H1 (cell line): ENCODE measurements at regions not wholly inside any gene's neighbourhood (a gene's known extent, or its start where the extent isn't known, plus 50 kb on each side); places are given as distances from the start of the nearest gene placed in this dataset.

ENCODE experiments used
- CTCF ChIA-PET: fragments of 300-600 bp; sonication (Branson Sonifier 250); formaldehyde crosslinking; loops from one replicate; lab custom pipeline; 2021; ENCODE audit not compliant: partially characterized antibody; lab: Charles Lee
- POLR2A ChIA-PET: fragments of 300-600 bp; sonication (Branson Sonifier 250); formaldehyde crosslinking; loops from one replicate; lab custom pipeline; 2021; ENCODE audit warnings: inconsistent platforms; ENCODE audit not compliant: partially characterized antibody; lab: Charles Lee
- DNase-seq, 2 experiments: peaks; one replicate each; pipeline versions ENCODE4 v3.0.0 to v3.0.0-alpha.2; 2010 to 2022; ENCODE audit warnings: low spot score in 2 of 2, low read depth in 1 of 2, mixed read lengths in 1 of 2
- FAIRE-seq: peaks from 2 replicates; lab custom pipeline; 2011; peaks lifted over from hg19 to GRCh38; lab: Jason Lieb, UNC
- H2AFZ ChIP-seq: 2 replicates; pipeline ENCODE4 v1.8.1; 2012; ENCODE audit warnings: low read length, inconsistent platforms
- H2AK5ac ChIP-seq: 2 replicates; pipeline ENCODE4 v1.6.1; 2013; ENCODE audit warnings: low read depth, low read length
- H2BK120ac ChIP-seq: replicated peaks from 2 replicates; pipeline ENCODE3; 2013; ENCODE audit warnings: low read depth, low read length, inconsistent platforms
- H2BK12ac ChIP-seq: 2 replicates; pipeline ENCODE4 v1.6.1; 2013; ENCODE audit warnings: low read depth, low read length
- H2BK15ac ChIP-seq: 2 replicates; pipeline ENCODE4 v1.6.1; 2013; ENCODE audit warnings: low read length
- H2BK20ac ChIP-seq: 2 replicates; pipeline ENCODE4 v1.6.1; 2013; ENCODE audit warnings: low read length
- H2BK5ac ChIP-seq: 2 replicates; pipeline ENCODE4 v1.6.1; 2013; ENCODE audit warnings: low read depth, low read length
- H3K14ac ChIP-seq: 2 replicates; pipeline ENCODE4 v1.6.1; 2013; ENCODE audit warnings: inconsistent platforms; ENCODE audit not compliant: insufficient read length
- H3K18ac ChIP-seq: 2 replicates; pipeline ENCODE4 v1.6.1; 2013; ENCODE audit warnings: low read length; ENCODE audit errors: extremely low read depth
- H3K23ac ChIP-seq: 2 replicates; pipeline ENCODE4 v1.6.1; 2013; ENCODE audit warnings: inconsistent platforms; ENCODE audit not compliant: insufficient read length
- H3K23me2 ChIP-seq: 2 replicates; pipeline ENCODE4 v1.6.1; 2013; ENCODE audit warnings: low read depth, low read length
- H3K27ac ChIP-seq: 2 replicates; pipeline ENCODE4 v1.6.1; 2011; ENCODE audit warnings: low read depth, low read length, inconsistent platforms
- H3K27me3 ChIP-seq, 4 experiments: replicated peaks in 1 of 4; 1 replicate in 1 of 4; 2 replicates in 3 of 4; pipeline versions ENCODE4 v1.6.1 to v1.8.1; 2011 to 2013; ENCODE audit warnings: low read length in 3 of 4, mild to moderate bottlenecking in 3 of 4, inconsistent platforms in 2 of 4, mixed read lengths in 2 of 4, moderate library complexity in 1 of 4; ENCODE audit not compliant: control insufficient read depth in 3 of 4, insufficient read depth in 3 of 4; ENCODE audit errors: extremely low read depth in 1 of 4
- H3K36me3 ChIP-seq, 4 experiments: 2 replicates each; pipeline versions ENCODE4 v1.6.1 to v1.8.1; 2011 to 2013; ENCODE audit warnings: mild to moderate bottlenecking in 4 of 4, low read length in 3 of 4, moderate library complexity in 2 of 4, control low read depth in 1 of 4, inconsistent platforms in 1 of 4; ENCODE audit not compliant: insufficient read depth in 4 of 4, control insufficient read depth in 2 of 4
- H3K4ac ChIP-seq: replicated peaks from 2 replicates; pipeline ENCODE3; 2013; ENCODE audit warnings: low read length, low read depth, mixed read lengths, inconsistent platforms; ENCODE audit not compliant: insufficient read length
- H3K4me1 ChIP-seq, 4 experiments: replicated peaks in 1 of 4; 1 replicate in 1 of 4; 2 replicates in 3 of 4; pipeline versions ENCODE4 v1.6.1 to v1.8.1; 2011 to 2013; ENCODE audit warnings: low read length in 3 of 4, inconsistent platforms in 2 of 4, mixed read lengths in 1 of 4; ENCODE audit not compliant: insufficient read depth in 4 of 4, control insufficient read depth in 3 of 4
- H3K4me2 ChIP-seq, 2 experiments: 2 replicates each; pipeline versions ENCODE4 v1.6.1 to v1.8.1; 2011 to 2013; ENCODE audit warnings: low read depth in 2 of 2, low read length in 2 of 2, control low read depth in 1 of 2, inconsistent platforms in 1 of 2, mild to moderate bottlenecking in 1 of 2; ENCODE audit not compliant: insufficient read depth in 1 of 2
- H3K4me3 ChIP-seq, 4 experiments: fragments of 200-600, 300-600 bp in 1 of 4; sonication (generic), shearing (Covaris generic), sonication (Bioruptor Twin) in 1 of 4; 2 replicates each; pipeline versions ENCODE4 v1.5.1 to v1.8.1; 2011 to 2016; ENCODE audit warnings: low read length in 4 of 4, low read depth in 3 of 4, control low read depth in 2 of 4, inconsistent platforms in 2 of 4, mild to moderate bottlenecking in 2 of 4, mixed read lengths in 1 of 4, moderate library complexity in 1 of 4; ENCODE audit not compliant: insufficient read depth in 2 of 4; ENCODE audit errors: extremely low read depth in 1 of 4
- H3K56ac ChIP-seq: replicated peaks from 2 replicates; pipeline ENCODE3; 2013; ENCODE audit warnings: low read depth, mild to moderate bottlenecking, mixed read lengths, low read length, inconsistent platforms; ENCODE audit not compliant: insufficient read length
- H3K79me1 ChIP-seq: 2 replicates; pipeline ENCODE4 v1.6.1; 2013; ENCODE audit warnings: low read depth, low read length, control low read depth
- H3K79me2 ChIP-seq, 2 experiments: 2 replicates each; pipeline versions ENCODE4 v1.6.1 to v1.8.1; 2012 to 2013; ENCODE audit warnings: low read length in 2 of 2, mild to moderate bottlenecking in 2 of 2, inconsistent platforms in 1 of 2; ENCODE audit not compliant: insufficient read depth in 2 of 2, control insufficient read depth in 1 of 2
- H3K9ac ChIP-seq, 4 experiments: replicated peaks in 1 of 4; 1 replicate in 1 of 4; 2 replicates in 3 of 4; pipeline versions ENCODE4 v1.6.1 to v1.8.1; 2011 to 2013; ENCODE audit warnings: low read depth in 3 of 4, low read length in 3 of 4, control low read depth in 2 of 4, mild to moderate bottlenecking in 2 of 4, moderate library complexity in 2 of 4, inconsistent platforms in 1 of 4; ENCODE audit errors: extremely low read depth in 1 of 4
- H3K9me3 ChIP-seq, 2 experiments: 2 replicates each; pipeline versions ENCODE4 v1.6.1 to v1.8.1; 2012 to 2013; ENCODE audit warnings: mild to moderate bottlenecking in 2 of 2, moderate library complexity in 2 of 2, control low read depth in 1 of 2, inconsistent platforms in 1 of 2, low read depth in 1 of 2, low read length in 1 of 2, mixed read lengths in 1 of 2; ENCODE audit not compliant: insufficient read depth in 2 of 2
- H4K20me1 ChIP-seq, 2 experiments: replicated peaks in 1 of 2; 2 replicates each; pipeline versions ENCODE3 to v1.8.1; 2011 to 2013; ENCODE audit warnings: inconsistent platforms in 2 of 2, low read length in 2 of 2, mild to moderate bottlenecking in 1 of 2; ENCODE audit not compliant: insufficient read depth in 2 of 2, control insufficient read depth in 1 of 2
- H4K5ac ChIP-seq: 2 replicates; pipeline ENCODE4 v1.6.1; 2013; ENCODE audit warnings: low read length, low read depth, mixed read lengths, inconsistent platforms; ENCODE audit not compliant: insufficient read length
- H4K8ac ChIP-seq: 2 replicates; pipeline ENCODE4 v1.8.0; 2013; ENCODE audit warnings: mild to moderate bottlenecking, moderate library complexity, low read length, inconsistent platforms; ENCODE audit not compliant: insufficient read depth; ENCODE audit errors: extremely low read depth
- H4K91ac ChIP-seq: replicated peaks from 2 replicates; pipeline ENCODE3; 2013; ENCODE audit warnings: low read length, mixed read lengths, inconsistent platforms; ENCODE audit not compliant: insufficient read length
- HDAC2 ChIP-seq, 2 experiments: fragments of 300-600 bp in 1 of 2; sonication (generic) in 1 of 2; IDR thresholded peaks; 2 replicates each; pipeline ENCODE4 v1.6.1; 2011 to 2012; ENCODE audit warnings: low read depth in 2 of 2, low read length in 2 of 2, mild to moderate bottlenecking in 2 of 2, moderate library complexity in 2 of 2, borderline replicate concordance in 1 of 2, inconsistent platforms in 1 of 2
- HDAC6 ChIP-seq: IDR thresholded peaks from one replicate; pipeline ENCODE4 v1.7.1; 2012; ENCODE audit warnings: low read depth, mild to moderate bottlenecking, inconsistent platforms, low read length, moderate library complexity
- KDM4A ChIP-seq: IDR thresholded peaks from one replicate; pipeline ENCODE4 v1.7.1; 2012; ENCODE audit warnings: low read depth, mild to moderate bottlenecking, moderate library complexity, low read length, inconsistent platforms; ENCODE audit not compliant: severe bottlenecking
- NRF1 ChIP-seq: IDR thresholded peaks from 2 replicates; pipeline ENCODE4 v1.6.1; 2011; ENCODE audit warnings: mild to moderate bottlenecking, low read depth, low read length, improper control_type of control experiment
- RBBP5 ChIP-seq: IDR thresholded peaks from 2 replicates; pipeline ENCODE4 v1.7.1; 2012; ENCODE audit warnings: low read depth, mild to moderate bottlenecking, inconsistent platforms, low read length, moderate library complexity, borderline replicate concordance
- RFX5 ChIP-seq: IDR thresholded peaks from 2 replicates; pipeline ENCODE4 v1.6.1; 2011; ENCODE audit warnings: low read depth, low read length, improper control_type of control experiment, borderline replicate concordance
- RXRA ChIP-seq: IDR thresholded peaks from 2 replicates; pipeline ENCODE4 v1.6.1; 2011; ENCODE audit warnings: low read depth, mild to moderate bottlenecking, low read length, moderate library complexity; ENCODE audit not compliant: insufficient read depth
- SIX5 ChIP-seq: IDR thresholded peaks from 2 replicates; pipeline ENCODE4 v1.6.1; 2011; ENCODE audit warnings: mild to moderate bottlenecking, low read depth, low read length
- SUZ12 ChIP-seq: fragments of 200-600 bp; sonication (generic); IDR thresholded peaks from 2 replicates; pipeline ENCODE4 v1.6.1; 2012; ENCODE audit warnings: mild to moderate bottlenecking, inconsistent platforms, low read length, moderate library complexity, mixed read lengths
- TBP ChIP-seq: IDR thresholded peaks from 2 replicates; pipeline ENCODE4 v1.6.1; 2011; ENCODE audit warnings: low read depth, low read length, improper control_type of control experiment
- TCF12 ChIP-seq: IDR thresholded peaks from 2 replicates; pipeline ENCODE4 v1.6.1; 2011; ENCODE audit warnings: low read depth, mild to moderate bottlenecking, low read length
- WGBS, 2 experiments: shearing (Covaris generic) in 1 of 2; methylation state at CpG; one replicate each; pipeline versions ENCODE4 v1.1.6 to v1.1.7; 2013 to 2015; ENCODE audit warnings: low lambda C conversion rate in 2 of 2, mixed read lengths in 2 of 2, inconsistent platforms in 1 of 2, low coverage in 1 of 2, missing lambda C conversion rate in 1 of 2; ENCODE audit not compliant: insufficient replicate concordance in 2 of 2, insufficient coverage in 1 of 2, insufficient read length in 1 of 2; ENCODE audit errors: extremely low coverage in 1 of 2, missing lambda C conversion rate in 1 of 2; 5-methylcytosine and 5-hydroxymethylcytosine counted together

DNA sequence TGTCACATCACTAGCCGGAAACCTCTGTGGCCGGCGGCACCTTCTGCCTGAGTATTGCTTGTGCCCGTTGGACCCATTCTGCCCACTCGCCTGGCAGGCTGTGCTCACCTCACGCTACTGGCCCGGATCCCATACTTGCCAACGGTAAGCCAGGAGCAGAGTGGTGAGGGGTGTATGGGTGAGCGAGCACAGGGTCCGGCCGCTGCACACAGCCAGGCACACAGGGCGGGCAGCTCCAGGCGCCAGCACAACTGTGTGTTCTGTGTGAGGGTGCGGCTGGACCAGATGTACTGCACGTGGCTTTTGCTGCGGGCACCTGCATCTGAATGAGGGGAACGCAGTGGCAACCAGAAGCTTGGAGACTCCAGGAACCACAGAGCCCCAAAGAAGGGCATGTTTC lies 455.7 kb downstream of the CDH8 start:
- H3K27me3 ChIP-seq, result no peaks in the 10 kb centered on the region
- no peak overlapping the region for H2BK20ac ChIP-seq
- no peak overlapping the region for H4K91ac ChIP-seq
- no peaks in the 10 kb centered on the region for H4K20me1 ChIP-seq
- H3K56ac ChIP-seq, result no peak overlapping the region
- ChIA-PET POLR2A (no interaction called here), CTCF (no interaction called here)
- no peaks in the 10 kb centered on the region for H3K36me3 ChIP-seq
- H2BK15ac ChIP-seq, result no peak overlapping the region
- no peak overlapping the region for H2BK5ac ChIP-seq
- H3K23ac ChIP-seq, result no peak overlapping the region
- TF ChIP-seq NRF1 (no peak), TCF12 (no peak), SUZ12 (no peak), RFX5 (no peak), RBBP5 (no peak), RXRA (no peak), KDM4A (no peak), HDAC2 (IDR thresholded peaks at IDR 0.05; ENCODE audit: borderline replicate concordance in 1 of 2, low read depth in 2 of 2, low read length in 2 of 2) (no peak), TBP (no peak), HDAC6 (no peak), SIX5 (no peak)
- no peak overlapping the region for H3K4ac ChIP-seq
- H3K4me2 ChIP-seq, result no peak overlapping the region
- no peak overlapping the region for H2AK5ac ChIP-seq
- no peak overlapping the region for H4K5ac ChIP-seq
- no peaks in the 10 kb centered on the region for H3K79me2 ChIP-seq
- no peak overlapping the region for H2BK12ac ChIP-seq
- no peak overlapping the region for H3K18ac ChIP-seq
- H2BK120ac ChIP-seq, result no peak overlapping the region
- FAIRE-seq, result no peak
- H3K4me3 ChIP-seq, result no peak overlapping the region
- no peaks in the 10 kb centered on the region; a peak in 1 of 7 replicates for H3K4me1 ChIP-seq
- H3K14ac ChIP-seq, result no peak overlapping the region
- H4K8ac ChIP-seq, result no peak overlapping the region
- WGBS, 2 experiments, result 94% methylated on average over 17 of the region's 17 CpGs; no CpG with 5 or more reads in 1 of the 2 experiments
- H2AFZ ChIP-seq, result no peak overlapping the region
- no peaks in the 10 kb centered on the region for H3K23me2 ChIP-seq
- H3K9ac ChIP-seq, result no peak overlapping the region
- no peaks in the 10 kb centered on the region for H3K79me1 ChIP-seq
- no peaks in the 10 kb centered on the region for H3K9me3 ChIP-seq
- H3K27ac ChIP-seq, result no peak overlapping the region
- DNase-seq, result no peak
